Stomach (tissue), 8 donors: ENCODE measurements at regions not wholly inside any gene's neighbourhood (a gene's known extent, or its start where the extent isn't known, plus 50 kb on each side); places are given as distances from the start of the nearest gene placed in this dataset.

Source experiments
- DNase-seq, 2 donors: peaks; one replicate each; pipeline versions ENCODE4 v3.0.0 to v3.0.0-alpha.2; 2013 to 2019
- H3K27ac ChIP-seq, 5 donors: fragments of 200-600 bp in 4 of 5; sonication (generic) in 4 of 5; one replicate each; pipeline ENCODE4 v1.5.1; 2013 to 2019; ENCODE audit warnings: mild to moderate bottlenecking in 1 of 5, moderate library complexity in 1 of 5
- H3K27me3 ChIP-seq, 3 donors: fragments of 200-600 bp; sonication (generic); one replicate each; pipeline ENCODE4 v1.5.1; 2017 to 2019; ENCODE audit warnings: mixed run types in 1 of 3
- H3K36me3 ChIP-seq, 4 donors: fragments of 200-600 bp; sonication (generic); 1 replicate in 3 of 4; 2 replicates in 1 of 4; pipeline ENCODE4 v1.5.1; 2016 to 2019
- H3K4me1 ChIP-seq, 4 donors: fragments of 200-600 bp; sonication (generic); one replicate each; pipeline ENCODE4 v1.5.1; 2016 to 2019
- H3K4me3 ChIP-seq, 4 donors: fragments of 200-600 bp; sonication (generic) in 3 of 4; one replicate each; pipeline ENCODE4 v1.5.1; 2016 to 2019; ENCODE audit warnings: mild to moderate bottlenecking in 1 of 4
- H3K9me3 ChIP-seq, 4 donors: fragments of 200-600 bp; sonication (generic); one replicate each; pipeline ENCODE4 v1.5.1; 2016 to 2019
- EP300 ChIP-seq: sonication (generic); formaldehyde crosslinking; IDR thresholded peaks from one replicate; pipeline ENCODE4 v1.6.1; 2017; ENCODE audit warnings: antibody characterized with exemption
- POLR2A ChIP-seq, 4 donors: fragments of 450-650 bp; IDR thresholded peaks; one replicate each; pipeline ENCODE4 v1.6.1; 2016; ENCODE audit warnings: antibody characterized with exemption in 4 of 4, control low read depth in 2 of 4, mild to moderate bottlenecking in 1 of 4, moderate library complexity in 1 of 4
- POLR2AphosphoS5 ChIP-seq, 3 donors: sonication (generic); formaldehyde crosslinking; IDR thresholded peaks; one replicate each; pipeline ENCODE4 v1.6.1; 2016; ENCODE audit warnings: antibody characterized with exemption in 3 of 3
- WGBS, 5 donors: extraction: QIAGEN DNeasy Blood & Tissue Kit in 3 of 5; methylation state at CpG; one replicate each; pipeline versions ENCODE4 v1.1.5 to v1.1.7; 2013 to 2018; 5-methylcytosine and 5-hydroxymethylcytosine counted together
- intact Hi-C: fragments of 100-400 bp; cut with DNase I; formaldehyde crosslinking; loops from one replicate; pipeline ENCODE4 v1.15.1; 2023; ENCODE audit warnings: low total_unique reads
- TF ChIP-seq, protein P1 (sequence below), 7 experiments: fragments of 450-650 bp in 4 of 7; fragments of 200-600 bp in 3 of 7; sonication (generic) in 3 of 7; IDR thresholded peaks; one replicate each; pipeline ENCODE4 v1.5.1; 2016 to 2019; ENCODE audit warnings: antibody characterized with exemption in 7 of 7, control low read depth in 2 of 7, mild to moderate bottlenecking in 1 of 7
- donor health status: healthy with polysubstance abuse.
- donor health status: Bipolar disorder and iron deficiency.
- donor health status: healthy.

DNA sequence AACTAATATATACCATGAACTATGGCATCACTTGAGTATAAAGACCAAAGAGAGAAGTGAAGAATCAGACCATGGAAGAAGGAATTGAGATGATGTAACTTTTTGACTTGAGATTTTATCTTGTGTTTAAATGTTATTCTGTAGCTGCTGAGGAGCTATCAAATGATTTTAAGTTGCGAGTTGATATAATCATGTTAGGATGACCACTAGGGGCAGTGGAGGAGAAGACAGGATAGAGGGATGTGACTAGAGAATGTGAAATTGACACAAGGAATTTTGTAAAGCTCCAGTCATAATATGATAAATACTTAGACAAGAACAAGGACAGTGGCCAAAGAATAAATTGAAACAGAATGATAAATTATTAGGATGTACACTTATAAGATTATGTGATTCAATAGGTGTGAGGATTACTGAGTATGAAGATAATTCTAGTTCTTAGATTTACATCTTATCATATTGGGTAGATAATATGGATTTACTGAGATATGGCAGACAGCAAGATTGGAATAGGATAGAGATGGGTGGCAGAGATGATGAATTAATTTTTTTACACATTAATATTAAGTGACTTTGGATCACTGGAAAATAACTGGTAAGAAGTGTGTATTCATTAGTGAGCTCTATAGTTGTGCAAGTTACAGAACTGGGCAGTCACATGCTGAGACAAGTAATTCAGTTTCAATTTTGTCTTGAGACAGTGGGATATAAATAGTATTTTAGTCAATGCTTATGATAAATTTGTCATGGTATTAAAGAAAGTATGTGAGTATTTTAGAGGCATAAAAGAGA lies 816.0 kb upstream of the PCDH10 start:
- 80 to 94% (median 86%) methylated on average over 1 of the region's 1 CpG for WGBS, 5 donors
- H3K27ac ChIP-seq, result no peak overlapping the region
- no peaks in the 10 kb centered on the region for H3K4me1 ChIP-seq
- H3K36me3 ChIP-seq, result no peaks in the 10 kb centered on the region
- no peak for TF ChIP-seq POLR2AphosphoS5 (IDR thresholded peaks at IDR 0.05)
- TF ChIP-seq, protein P1, sequence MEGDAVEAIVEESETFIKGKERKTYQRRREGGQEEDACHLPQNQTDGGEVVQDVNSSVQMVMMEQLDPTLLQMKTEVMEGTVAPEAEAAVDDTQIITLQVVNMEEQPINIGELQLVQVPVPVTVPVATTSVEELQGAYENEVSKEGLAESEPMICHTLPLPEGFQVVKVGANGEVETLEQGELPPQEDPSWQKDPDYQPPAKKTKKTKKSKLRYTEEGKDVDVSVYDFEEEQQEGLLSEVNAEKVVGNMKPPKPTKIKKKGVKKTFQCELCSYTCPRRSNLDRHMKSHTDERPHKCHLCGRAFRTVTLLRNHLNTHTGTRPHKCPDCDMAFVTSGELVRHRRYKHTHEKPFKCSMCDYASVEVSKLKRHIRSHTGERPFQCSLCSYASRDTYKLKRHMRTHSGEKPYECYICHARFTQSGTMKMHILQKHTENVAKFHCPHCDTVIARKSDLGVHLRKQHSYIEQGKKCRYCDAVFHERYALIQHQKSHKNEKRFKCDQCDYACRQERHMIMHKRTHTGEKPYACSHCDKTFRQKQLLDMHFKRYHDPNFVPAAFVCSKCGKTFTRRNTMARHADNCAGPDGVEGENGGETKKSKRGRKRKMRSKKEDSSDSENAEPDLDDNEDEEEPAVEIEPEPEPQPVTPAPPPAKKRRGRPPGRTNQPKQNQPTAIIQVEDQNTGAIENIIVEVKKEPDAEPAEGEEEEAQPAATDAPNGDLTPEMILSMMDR (IDR thresholded peaks at IDR 0.05), result peak in 1 of 7 experiments; percentile 19
- no peak overlapping the region for H3K4me3 ChIP-seq
- no peak for DNase-seq
- intact Hi-C loops, result no loop called here
- H3K9me3 ChIP-seq, result no peaks in the 10 kb centered on the region
- no peaks in the 10 kb centered on the region for H3K27me3 ChIP-seq

GRCh38 chr4:132333724-132334047 lies 815.4 kb upstream of the PCDH10 start:
- no peaks in the 10 kb centered on the region for H3K36me3 ChIP-seq
- H3K27ac ChIP-seq, result no peak overlapping the region
- no peaks in the 10 kb centered on the region for H3K4me1 ChIP-seq
- 67 to 81% (median 79%) methylated on average over 1 of the region's 1 CpG for WGBS, 5 donors
- TF ChIP-seq POLR2AphosphoS5 (IDR thresholded peaks at IDR 0.05), result no peak
- TF ChIP-seq EP300, result no peak
- TF ChIP-seq POLR2A (IDR thresholded peaks at IDR 0.05), result no peak
- TF ChIP-seq, protein P1 (IDR thresholded peaks at IDR 0.05), result no peak
- H3K9me3 ChIP-seq, result no peaks in the 10 kb centered on the region
- no peaks in the 10 kb centered on the region for H3K27me3 ChIP-seq
- DNase-seq, result no peak
- intact Hi-C loops, result no loop called here
- no peak overlapping the region for H3K4me3 ChIP-seq

DNA sequence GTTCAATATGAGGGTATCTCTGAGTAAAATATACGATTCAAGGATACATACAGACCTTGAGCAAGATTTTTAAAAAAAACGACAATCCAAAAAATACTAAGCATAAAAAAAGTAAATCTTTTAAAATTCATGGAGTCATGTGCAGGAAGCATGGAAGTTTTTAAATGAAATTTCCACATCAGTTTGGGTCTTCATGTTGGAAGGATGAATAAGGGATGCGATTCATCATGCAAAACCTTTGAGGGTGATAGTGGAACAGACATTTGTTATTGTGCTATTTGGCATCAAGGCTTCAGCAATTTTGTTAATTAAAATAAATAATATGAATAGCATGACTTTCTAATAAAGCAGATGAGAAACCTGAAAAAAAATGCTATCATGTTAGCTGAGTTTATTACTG lies 815.0 kb upstream of the PCDH10 start:
- H3K27ac ChIP-seq, result no peak overlapping the region
- H3K4me1 ChIP-seq, result no peaks in the 10 kb centered on the region
- H3K36me3 ChIP-seq, result no peaks in the 10 kb centered on the region
- DNase-seq, result no peak
- H3K27me3 ChIP-seq, result no peaks in the 10 kb centered on the region
- intact Hi-C loops, result no loop called here
- 27 to 58% (median 53%) methylated on average over 3 of the region's 3 CpGs for WGBS, 5 donors
- H3K9me3 ChIP-seq, result no peaks in the 10 kb centered on the region
- no peak for TF ChIP-seq POLR2A (IDR thresholded peaks at IDR 0.05)
- TF ChIP-seq, protein P1 (IDR thresholded peaks at IDR 0.05), result no peak
- no peak for TF ChIP-seq POLR2AphosphoS5 (IDR thresholded peaks at IDR 0.05)
- TF ChIP-seq EP300, result no peak
- no peak overlapping the region for H3K4me3 ChIP-seq

- no peak for DNase-seq
- WGBS, 5 donors, result 94 to 97% (median 97%) methylated on average over 22 to 32 of the region's 32 CpGs
- Histone ChIP-seq H3K9me3 (peaks cover 0 to 8% (median 3%) of the 10 kb centered on the region in 4 donors), H3K4me1 (peaks cover 0 to 3% (median 0%) of the 10 kb centered on the region in 4 donors), H3K36me3 (no peaks in the 10 kb centered on the region), H3K27ac (no peak overlapping the region), H3K4me3 (no peak overlapping the region), H3K27me3 (no peaks in the 10 kb centered on the region)
- intact Hi-C loops, result no loop called here
- TF ChIP-seq POLR2A (IDR thresholded peaks at IDR 0.05), result no peak
- no peak for TF ChIP-seq POLR2AphosphoS5 (IDR thresholded peaks at IDR 0.05)
- TF ChIP-seq EP300, result no peak
- TF ChIP-seq, protein P1 (IDR thresholded peaks at IDR 0.05), result no peak
Measured at GRCh38 chr4:132344924-132345828, 803.9 kb upstream of the PCDH10 start.
